ENCODE measurements at regions not wholly inside any gene's neighbourhood (a gene's known extent, or its start where the extent isn't known, plus 50 kb on each side); places are given as distances from the start of the nearest gene placed in this dataset.
"Not testable (repeated sequence)": the region's sequence is repeated elsewhere in the genome, so short reads cannot be mapped to it uniquely, and the experiment has no call there.

GRCh38 chr5:82494942-82495341 lies 216.8 kb upstream of the RPS23 start:
- no peak for DNase-seq (ENCODE audit: low read depth in 2 of 2)

GRCh38 chr5:82493221-82493620 lies 215.1 kb upstream of the RPS23 start:
- DNase-seq (ENCODE audit: low read depth in 2 of 2) = no peak

DNA sequence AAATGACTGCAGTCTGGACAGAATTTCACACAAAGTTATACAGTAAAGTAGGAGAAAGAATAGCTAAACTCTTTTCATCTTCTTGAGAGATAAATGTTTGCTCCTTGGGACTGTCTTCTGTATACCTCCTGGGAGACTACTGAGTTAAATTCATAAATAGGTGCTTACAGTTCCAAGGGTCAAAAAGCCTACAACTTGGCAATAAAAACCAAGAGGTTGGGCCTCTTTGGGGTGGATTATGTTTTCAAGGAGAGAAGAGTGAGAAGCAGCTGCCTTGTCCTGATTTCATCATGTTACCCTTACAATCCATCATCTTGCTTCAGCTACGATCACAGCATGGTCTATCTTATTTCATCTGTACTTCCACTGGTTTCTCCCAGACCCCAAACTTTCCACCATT lies 213.2 kb upstream of the RPS23 start:
- no peak for DNase-seq (ENCODE audit: low read depth in 2 of 2)

DNA sequence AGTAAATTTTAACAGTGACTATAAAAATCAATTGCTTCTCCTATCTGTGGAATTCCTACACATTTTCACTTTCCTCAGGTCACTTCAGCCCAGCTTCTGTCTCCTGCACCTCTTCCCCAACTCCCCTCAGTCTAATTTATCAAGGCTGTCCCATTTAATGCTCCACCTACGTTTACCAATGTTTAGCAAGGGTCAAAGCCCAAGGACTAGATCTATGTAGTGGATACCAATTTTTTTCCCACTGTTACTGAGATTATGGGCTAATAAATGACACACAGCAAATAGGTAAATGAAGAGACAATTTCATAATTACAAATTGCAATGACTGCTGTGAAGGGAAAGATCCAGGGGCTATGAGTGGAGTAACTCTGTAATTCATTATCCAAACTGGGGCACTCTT lies 211.5 kb upstream of the RPS23 start:
- no peak for DNase-seq (ENCODE audit: low read depth in 2 of 2)

- no peak for DNase-seq (ENCODE audit: low read depth in 2 of 2)
These were observed 209.0 kb upstream of the RPS23 start for GRCh38 chr5:82487131-82487530.

GRCh38 chr5:82480331-82480730 lies 202.2 kb upstream of the RPS23 start:
- DNase-seq (ENCODE audit: low read depth in 2 of 2) = no peak

DNA sequence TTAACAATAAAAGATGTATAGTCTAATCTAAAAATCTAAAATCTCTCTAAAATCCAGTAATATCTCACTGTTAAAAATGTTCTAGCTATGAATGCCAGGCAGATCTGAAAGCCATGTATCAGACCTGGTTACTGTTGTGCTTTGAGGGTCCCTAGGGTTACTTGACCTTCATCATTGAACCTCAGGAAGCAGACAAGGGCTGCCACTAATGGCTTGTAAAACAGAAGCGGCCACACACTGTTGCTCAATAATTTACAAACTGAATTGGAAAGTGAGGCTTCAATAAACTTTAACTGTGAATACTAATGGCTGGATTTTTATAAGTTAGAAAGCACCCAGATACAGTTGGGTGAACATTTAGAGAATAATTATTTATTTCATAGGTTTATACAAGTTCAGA lies 198.0 kb upstream of the RPS23 start:
- DNase-seq (ENCODE audit: low read depth in 2 of 2) = no peak

DNA sequence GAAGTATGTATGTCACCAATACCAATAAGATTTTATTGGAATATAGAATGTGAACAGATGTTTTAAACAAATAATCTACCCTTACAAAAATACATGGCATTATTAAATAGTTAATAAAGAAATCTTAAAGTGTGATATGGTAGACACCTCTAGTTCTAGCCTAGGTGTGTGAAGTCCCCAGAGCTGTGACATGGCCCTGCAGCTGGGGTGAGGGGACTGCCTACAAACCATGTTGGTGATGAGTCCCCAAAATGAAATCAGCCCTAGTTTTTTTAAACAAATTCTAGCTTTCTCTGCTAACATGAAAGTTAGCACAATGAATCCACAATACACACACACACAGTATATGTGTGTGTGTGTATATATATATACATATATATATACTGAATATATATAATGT lies 195.1 kb upstream of the RPS23 start:
- no peak for DNase-seq (ENCODE audit: low read depth in 2 of 2)

GRCh38 chr5:82470185-82470994 lies 192.2 kb upstream of the RPS23 start:
- no peak for DNase-seq (ENCODE audit: low read depth in 2 of 2)

DNA sequence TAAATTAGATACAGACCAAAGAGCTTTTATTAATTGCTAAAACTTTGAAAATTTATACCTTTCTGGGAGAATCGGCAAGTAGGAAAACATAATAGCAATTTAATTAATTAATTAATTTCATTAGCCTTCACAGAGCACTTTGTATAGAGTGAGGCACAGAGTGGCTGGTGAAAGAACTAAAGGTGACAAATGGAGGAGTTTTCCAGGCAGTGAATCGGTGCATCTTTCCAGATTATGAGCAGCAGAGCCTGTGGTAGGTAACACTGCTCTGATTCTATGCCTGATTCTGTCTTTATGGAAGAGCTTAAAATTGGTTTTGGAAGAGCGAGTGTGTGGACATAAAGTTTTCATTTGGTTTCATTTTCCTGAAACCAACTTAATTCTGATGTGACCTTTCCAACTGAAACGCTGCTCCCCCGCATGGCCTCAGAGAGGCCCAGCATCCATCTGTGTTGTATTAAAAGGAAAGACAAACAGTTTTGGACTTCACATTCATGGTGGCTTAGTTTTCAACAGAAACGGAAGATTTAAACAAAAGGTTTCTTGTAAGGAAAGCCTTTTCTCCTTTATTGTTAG lies 188.9 kb upstream of the RPS23 start:
- no peak for DNase-seq (ENCODE audit: low read depth in 2 of 2)

DNA sequence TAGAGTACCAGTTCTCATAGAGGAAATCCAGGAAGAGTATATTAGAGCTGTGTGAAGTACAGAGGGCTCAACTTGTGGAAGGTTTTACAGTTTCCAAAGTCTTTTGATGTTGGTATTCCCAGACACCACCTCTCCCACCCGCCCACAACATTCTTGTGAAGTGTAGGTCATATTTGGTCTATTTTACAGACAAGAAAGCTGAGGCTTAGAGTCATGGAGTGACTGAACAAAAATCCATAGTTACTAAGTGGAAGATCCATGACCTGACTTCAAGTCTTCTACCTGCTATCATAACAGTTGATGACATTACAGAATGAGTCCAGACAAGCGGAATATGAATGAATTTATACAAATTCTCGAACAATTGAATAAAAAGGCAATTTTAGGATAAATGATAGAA lies 187.1 kb upstream of the RPS23 start:
- DNase-seq (ENCODE audit: low read depth in 2 of 2) = no peak

GRCh38 chr5:82459626-82460025 lies 181.5 kb upstream of the RPS23 start:
- DNase-seq (ENCODE audit: low read depth in 2 of 2) = no peak

DNA sequence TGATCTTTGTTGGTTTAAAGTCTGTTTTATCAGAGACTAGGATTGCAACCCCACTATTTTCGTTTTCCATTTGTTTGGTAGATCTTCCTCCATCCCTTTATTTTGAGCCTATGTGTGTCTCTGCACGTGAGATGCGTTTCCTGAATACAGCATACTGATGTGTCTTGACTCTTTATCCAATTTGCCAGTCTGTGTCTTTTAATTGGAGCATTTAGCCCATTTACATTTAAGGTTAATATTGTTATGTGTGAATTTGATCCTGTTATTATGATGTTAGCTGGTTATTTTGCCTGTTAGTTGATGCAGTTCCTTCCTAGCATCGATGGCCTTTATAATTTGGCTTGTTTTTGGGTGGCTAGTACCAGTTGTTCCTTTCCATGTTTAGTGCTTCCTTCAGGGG lies 177.2 kb upstream of the RPS23 start:
- not testable (repeated sequence) for DNase-seq (ENCODE audit: low read depth in 2 of 2)

DNA sequence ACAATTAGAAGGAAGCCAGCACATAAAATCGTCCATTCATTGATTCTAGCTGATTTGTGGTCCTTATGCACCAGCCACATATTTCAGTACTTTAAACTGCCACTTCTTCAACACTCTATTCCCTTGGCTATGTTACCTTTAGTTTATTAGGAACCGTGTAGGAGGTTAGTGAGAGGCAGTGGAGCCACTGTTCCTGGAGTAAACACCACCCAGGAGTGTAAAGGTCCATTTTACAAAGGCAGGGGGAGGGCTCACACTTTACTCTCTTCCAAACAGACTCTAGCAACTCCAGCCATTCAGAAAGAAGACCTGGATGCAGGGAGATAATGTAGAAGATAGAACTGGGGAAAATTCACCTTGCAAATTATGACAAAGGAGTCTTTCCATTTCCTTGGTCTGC lies 170.2 kb upstream of the RPS23 start:
- no peak for DNase-seq (ENCODE audit: low read depth in 2 of 2)

DNA sequence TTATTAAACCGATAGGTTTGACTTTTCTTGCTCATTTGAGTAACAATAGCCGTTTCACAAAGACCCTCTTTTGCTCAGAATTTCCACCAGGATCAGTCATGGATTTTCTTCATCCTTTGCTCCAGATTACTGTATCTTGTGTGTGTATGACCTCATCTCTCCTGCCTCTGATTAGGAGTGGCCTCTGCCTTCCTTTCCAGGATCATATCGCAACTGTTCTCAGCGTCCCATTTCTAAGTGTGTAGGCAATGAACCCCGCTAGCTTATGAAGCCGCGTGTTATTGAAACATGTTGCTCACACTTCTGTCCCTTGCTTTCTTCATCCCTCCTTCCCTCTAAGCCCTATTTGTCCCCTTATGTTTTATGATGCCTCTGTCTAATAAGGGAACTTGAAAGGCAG lies 169.8 kb upstream of the RPS23 start:
- DNase-seq (ENCODE audit: low read depth in 2 of 2) = no peak

- DNase-seq (ENCODE audit: low read depth in 2 of 2) = no peak
These were observed 168.7 kb upstream of the RPS23 start for GRCh38 chr5:82446809-82447208.

- DNase-seq (ENCODE audit: low read depth in 2 of 2) = no peak
These were observed 167.7 kb upstream of the RPS23 start for GRCh38 chr5:82445726-82446335.

- no peak for DNase-seq (ENCODE audit: low read depth in 2 of 2)
These were observed 161.7 kb upstream of the RPS23 start for GRCh38 chr5:82439750-82440445.

DNA sequence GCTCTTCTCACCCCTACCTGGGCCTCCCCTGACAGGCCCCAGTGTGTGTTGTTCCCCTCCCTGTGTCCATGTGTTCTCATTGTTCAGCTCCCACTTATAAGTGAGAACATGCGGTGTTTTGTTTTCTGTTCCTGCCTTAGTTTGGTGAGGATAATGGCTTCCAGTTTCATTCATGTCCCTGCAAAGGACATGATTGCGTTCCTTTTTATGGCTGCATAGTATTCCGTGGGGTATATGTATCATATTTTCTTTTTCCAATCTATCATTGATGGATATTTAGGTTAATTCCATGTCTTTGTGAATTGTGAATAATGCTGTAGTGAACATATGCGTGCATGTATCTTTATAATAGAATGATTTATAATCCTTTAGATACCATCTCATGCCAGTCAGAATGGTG lies 159.4 kb upstream of the RPS23 start:
- DNase-seq (ENCODE audit: low read depth in 2 of 2) = not testable (repeated sequence)

DNA sequence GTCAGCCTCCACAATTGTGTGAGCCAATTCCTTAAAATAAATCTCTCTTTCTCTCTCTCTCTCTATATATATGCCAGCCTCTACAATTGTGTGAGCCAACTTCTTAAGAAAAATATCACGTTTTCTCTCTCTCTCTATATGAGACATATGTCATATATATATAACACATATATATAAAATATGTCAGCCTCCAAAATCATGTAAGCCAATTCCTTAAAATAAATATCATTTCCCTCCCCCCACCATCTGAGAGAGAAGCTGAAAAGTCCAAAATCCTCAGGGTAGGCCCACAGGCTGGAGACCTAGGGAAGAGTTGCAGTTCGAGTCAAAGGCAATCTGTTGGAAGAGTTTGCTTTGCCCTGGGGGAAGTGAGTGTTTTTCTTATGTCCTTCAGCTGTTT lies 158.1 kb upstream of the RPS23 start:
- DNase-seq (ENCODE audit: low read depth in 2 of 2) = no peak

DNA sequence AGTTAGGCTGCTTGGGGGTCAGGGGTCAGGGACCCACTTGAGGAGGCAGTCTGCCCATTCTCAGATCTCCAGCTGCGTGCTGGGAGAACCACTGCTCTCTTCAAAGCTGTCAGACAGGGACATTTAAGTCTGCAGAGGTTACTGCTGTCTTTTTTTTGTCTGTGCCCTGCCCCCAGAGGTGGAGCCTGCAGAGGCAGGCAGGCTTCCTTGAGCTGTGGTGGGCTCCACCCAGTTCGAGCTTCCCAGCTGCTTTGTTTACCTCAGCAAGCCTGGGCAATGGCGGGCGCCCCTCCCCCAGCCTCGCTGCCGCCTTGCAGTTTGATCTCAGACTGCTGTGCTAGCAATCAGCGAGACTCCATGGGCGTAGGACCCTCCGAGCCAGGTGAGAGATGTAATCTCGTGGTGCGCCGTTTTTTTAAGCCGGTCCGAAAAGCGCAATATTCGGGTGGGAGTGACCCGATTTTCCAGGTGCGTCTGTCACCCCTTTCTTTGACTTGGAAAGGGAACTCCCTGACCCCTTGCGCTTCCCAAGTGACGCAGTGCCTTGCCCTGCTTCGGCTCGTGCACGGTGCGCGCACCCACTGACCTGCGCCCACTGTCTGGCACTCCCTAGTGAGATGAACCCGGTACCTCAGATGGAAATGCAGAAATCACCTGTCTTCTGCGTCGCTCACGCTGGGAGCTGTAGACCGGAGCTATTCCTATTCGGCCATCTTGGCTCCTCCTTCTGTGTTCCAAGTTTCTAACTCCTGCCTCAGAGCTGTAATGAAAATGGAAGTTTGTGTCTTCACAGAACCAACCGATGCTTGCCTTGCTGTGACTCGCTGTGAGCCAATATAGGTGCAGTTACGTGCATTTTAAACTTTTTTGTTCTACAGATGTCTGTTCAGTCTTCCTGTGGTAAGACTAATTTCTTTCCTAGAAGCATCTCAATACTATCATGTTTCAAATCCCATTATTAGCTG lies 156.8 kb upstream of the RPS23 start:
- not testable (repeated sequence) for DNase-seq (ENCODE audit: low read depth in 2 of 2)
